ENCODE measurements at regions not wholly inside any gene's neighbourhood (a gene's known extent, or its start where the extent isn't known, plus 50 kb on each side); places are given as distances from the start of the nearest gene placed in this dataset.

GRCh38 chr4:153034681-153035080 lies 98.6 kb downstream of the FHDC1 start:
- DNase-seq (ENCODE audit: low spot score): no peak

- no peak for DNase-seq (ENCODE audit: low spot score)
These were observed 100.9 kb downstream of the FHDC1 start for GRCh38 chr4:153036931-153037482.

GRCh38 chr4:153038623-153039311 lies 102.6 kb downstream of the FHDC1 start:
- no peak for DNase-seq (ENCODE audit: low spot score)

GRCh38 chr4:153039542-153040185 lies 103.5 kb downstream of the FHDC1 start:
- DNase-seq (ENCODE audit: low spot score): no peak

- no peak for DNase-seq (ENCODE audit: low spot score)
These were observed 104.6 kb downstream of the FHDC1 start for GRCh38 chr4:153040677-153041076.

GRCh38 chr4:153044036-153044435 lies 107.9 kb downstream of the FHDC1 start:
- no peak for DNase-seq (ENCODE audit: low spot score)

GRCh38 chr4:153045111-153045982 lies 109.2 kb downstream of the FHDC1 start:
- DNase-seq (ENCODE audit: low spot score): no peak

GRCh38 chr4:153058671-153059060 lies 122.5 kb downstream of the FHDC1 start:
- no peak for DNase-seq (ENCODE audit: low spot score)

GRCh38 chr4:153060196-153060595 lies 124.1 kb downstream of the FHDC1 start:
- no peak for DNase-seq (ENCODE audit: low spot score)

GRCh38 chr4:153061971-153062370 lies 125.8 kb downstream of the FHDC1 start:
- DNase-seq (ENCODE audit: low spot score): no peak

- no peak for DNase-seq (ENCODE audit: low spot score)
These were observed 126.6 kb downstream of the FHDC1 start for GRCh38 chr4:153062652-153063168.

GRCh38 chr4:153063490-153063889 lies 127.4 kb downstream of the FHDC1 start:
- no peak for DNase-seq (ENCODE audit: low spot score)

- DNase-seq (ENCODE audit: low spot score): no peak
These were observed 128.4 kb downstream of the FHDC1 start for GRCh38 chr4:153064571-153064970.

GRCh38 chr4:153065276-153065675 lies 129.2 kb downstream of the FHDC1 start:
- DNase-seq (ENCODE audit: low spot score): no peak

- no peak for DNase-seq (ENCODE audit: low spot score)
These were observed 131.3 kb downstream of the FHDC1 start for GRCh38 chr4:153067376-153067775.

GRCh38 chr4:153068751-153069150 lies 132.6 kb downstream of the FHDC1 start:
- no peak for DNase-seq (ENCODE audit: low spot score)

GRCh38 chr4:153071958-153072598 lies 132.2 kb upstream of the TRIM2 start:
- no peak for DNase-seq (ENCODE audit: low spot score)

- no peak for DNase-seq (ENCODE audit: low spot score)
These were observed 131.6 kb upstream of the TRIM2 start for GRCh38 chr4:153072661-153073060.

GRCh38 chr4:153074486-153074885 lies 129.8 kb upstream of the TRIM2 start:
- no peak for DNase-seq (ENCODE audit: low spot score)

- DNase-seq (ENCODE audit: low spot score): no peak
These were observed 129.2 kb upstream of the TRIM2 start for GRCh38 chr4:153074936-153075630.

- no peak for DNase-seq (ENCODE audit: low spot score)
These were observed 128.3 kb upstream of the TRIM2 start for GRCh38 chr4:153075836-153076518.

Measured in globus pallidus (tissue), 1 donor.